SU-DHL-6 (cell line): ENCODE measurements at regions not wholly inside any gene's neighbourhood (a gene's known extent, or its start where the extent isn't known, plus 50 kb on each side); places are given as distances from the start of the nearest gene placed in this dataset.

Experiments
- CTCF ChIP-seq: fragments of 200-600 bp; sonication (generic); IDR thresholded peaks from one replicate; pipeline ENCODE4 v1.5.1; 2017; ENCODE audit warnings: antibody characterized with exemption, mild to moderate bottlenecking, low read length, moderate library complexity; ENCODE audit not compliant: insufficient read depth, poor library complexity, severe bottlenecking
- EZH2phosphoT487 ChIP-seq: fragments of 200-600 bp; sonication (generic), shearing (Covaris generic); conservative IDR thresholded peaks from 2 replicates; pipeline ENCODE4 v1.6.1; 2018; ENCODE audit warnings: mild to moderate bottlenecking, antibody characterized with exemption, low read length, moderate library complexity, mixed read lengths

GRCh38 chr5:10812218-10812617 is 51.2 kb upstream of the DAP start:
- TF ChIP-seq CTCF (no peak), EZH2phosphoT487 (no peak)
